ENCODE measurements at regions not wholly inside any gene's neighbourhood (a gene's known extent, or its start where the extent isn't known, plus 50 kb on each side); places are given as distances from the start of the nearest gene placed in this dataset.

DNA sequence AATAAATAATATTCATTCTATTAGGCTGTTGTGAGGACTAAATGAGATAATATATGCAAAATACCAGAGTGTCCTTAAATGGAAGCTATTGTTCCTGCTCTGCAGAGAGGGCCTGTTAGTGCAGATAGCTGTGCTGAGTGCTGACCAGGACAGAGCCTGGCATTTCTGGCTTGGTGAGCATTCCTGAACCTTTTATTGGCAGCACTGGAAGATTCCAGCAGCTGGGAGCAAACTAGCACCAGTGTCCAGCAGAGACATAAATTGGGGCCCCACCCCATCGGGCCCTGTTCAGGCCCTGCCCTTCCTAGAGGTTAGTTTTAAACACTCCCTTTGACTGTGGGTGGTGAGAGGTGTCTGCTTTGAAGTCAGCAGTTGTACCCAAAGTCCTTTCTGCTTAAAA is 85.9 kb upstream of the GADD45A start:
- DNase-seq (ENCODE audit: low spot score) = no peak
- TF ChIP-seq, protein P1, sequence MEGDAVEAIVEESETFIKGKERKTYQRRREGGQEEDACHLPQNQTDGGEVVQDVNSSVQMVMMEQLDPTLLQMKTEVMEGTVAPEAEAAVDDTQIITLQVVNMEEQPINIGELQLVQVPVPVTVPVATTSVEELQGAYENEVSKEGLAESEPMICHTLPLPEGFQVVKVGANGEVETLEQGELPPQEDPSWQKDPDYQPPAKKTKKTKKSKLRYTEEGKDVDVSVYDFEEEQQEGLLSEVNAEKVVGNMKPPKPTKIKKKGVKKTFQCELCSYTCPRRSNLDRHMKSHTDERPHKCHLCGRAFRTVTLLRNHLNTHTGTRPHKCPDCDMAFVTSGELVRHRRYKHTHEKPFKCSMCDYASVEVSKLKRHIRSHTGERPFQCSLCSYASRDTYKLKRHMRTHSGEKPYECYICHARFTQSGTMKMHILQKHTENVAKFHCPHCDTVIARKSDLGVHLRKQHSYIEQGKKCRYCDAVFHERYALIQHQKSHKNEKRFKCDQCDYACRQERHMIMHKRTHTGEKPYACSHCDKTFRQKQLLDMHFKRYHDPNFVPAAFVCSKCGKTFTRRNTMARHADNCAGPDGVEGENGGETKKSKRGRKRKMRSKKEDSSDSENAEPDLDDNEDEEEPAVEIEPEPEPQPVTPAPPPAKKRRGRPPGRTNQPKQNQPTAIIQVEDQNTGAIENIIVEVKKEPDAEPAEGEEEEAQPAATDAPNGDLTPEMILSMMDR (IDR thresholded peaks at IDR 0.05) = no peak
- no peak overlapping the region for H3K4me3 ChIP-seq
- H3K27ac ChIP-seq = no peak overlapping the region

DNA sequence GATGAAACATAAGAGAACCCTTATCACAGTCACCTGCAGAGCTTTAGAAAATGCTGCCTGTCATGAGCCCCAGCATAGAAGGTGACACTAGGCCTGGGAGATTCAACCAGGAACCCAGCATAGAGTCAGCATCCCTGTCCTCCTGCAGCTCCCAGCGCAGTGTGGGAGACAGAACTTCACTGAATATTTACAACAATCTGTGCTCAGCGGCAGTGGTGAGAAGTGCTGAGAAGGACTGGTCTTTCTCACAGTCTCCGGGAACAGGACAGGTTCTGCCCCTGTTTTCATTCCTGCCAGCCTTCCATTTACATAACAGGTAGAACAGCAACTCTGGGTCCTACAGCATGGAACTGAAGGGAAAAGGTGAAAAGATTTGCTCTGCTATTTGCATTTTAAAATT is 83.5 kb upstream of the GADD45A start:
- no peak for DNase-seq (ENCODE audit: low spot score)
- TF ChIP-seq, protein P1 (IDR thresholded peaks at IDR 0.05) = no peak
- no peak overlapping the region for H3K27ac ChIP-seq
- H3K4me3 ChIP-seq = no peak overlapping the region

DNA sequence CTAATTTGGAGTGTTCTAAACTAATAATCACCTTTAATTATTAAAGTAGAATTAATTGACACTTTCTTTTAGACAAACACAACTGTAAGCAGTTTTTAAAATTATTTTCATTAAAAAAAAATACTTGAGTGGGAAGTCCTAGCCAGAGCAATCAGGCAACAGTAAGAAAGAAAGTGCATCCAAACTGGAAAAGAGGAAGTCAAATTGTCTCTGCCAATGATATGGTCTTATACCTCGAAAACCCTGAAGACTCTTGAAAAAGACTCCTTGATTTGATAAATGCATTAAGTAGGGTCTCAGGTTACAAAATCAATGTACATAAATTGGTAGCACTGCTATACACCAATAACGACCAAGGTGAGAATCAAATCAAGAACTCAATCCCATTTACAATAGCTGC is 83.0 kb upstream of the GADD45A start:
- no peak for DNase-seq (ENCODE audit: low spot score)
- Histone ChIP-seq H3K27ac (no peak overlapping the region), H3K4me3 (no peak overlapping the region)
- TF ChIP-seq, protein P1 (IDR thresholded peaks at IDR 0.05) = no peak

DNA sequence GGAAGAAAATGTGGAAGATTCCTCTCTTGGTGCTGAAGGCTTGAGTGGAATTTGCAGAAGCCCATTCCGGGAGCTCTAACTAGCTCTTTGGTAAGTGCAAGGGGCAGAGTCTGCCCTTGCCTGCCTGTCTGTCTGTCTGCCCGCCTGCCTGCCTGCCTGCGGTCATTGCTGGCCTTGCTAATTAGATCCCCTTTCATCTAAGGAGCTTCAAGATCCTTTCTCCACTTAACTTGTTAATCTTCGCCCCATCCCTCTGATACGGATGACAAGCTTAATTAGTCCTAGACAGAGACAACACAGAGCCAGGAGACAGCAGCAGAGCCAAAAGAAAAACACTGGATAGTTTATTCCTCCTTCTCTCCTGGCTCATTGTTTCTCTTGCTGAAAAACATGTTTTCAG is 80.2 kb upstream of the GADD45A start:
- TF ChIP-seq, protein P1 (IDR thresholded peaks at IDR 0.05) = no peak
- DNase-seq (ENCODE audit: low spot score) = no peak
- no peak overlapping the region for H3K4me3 ChIP-seq
- H3K27ac ChIP-seq = no peak overlapping the region

DNA sequence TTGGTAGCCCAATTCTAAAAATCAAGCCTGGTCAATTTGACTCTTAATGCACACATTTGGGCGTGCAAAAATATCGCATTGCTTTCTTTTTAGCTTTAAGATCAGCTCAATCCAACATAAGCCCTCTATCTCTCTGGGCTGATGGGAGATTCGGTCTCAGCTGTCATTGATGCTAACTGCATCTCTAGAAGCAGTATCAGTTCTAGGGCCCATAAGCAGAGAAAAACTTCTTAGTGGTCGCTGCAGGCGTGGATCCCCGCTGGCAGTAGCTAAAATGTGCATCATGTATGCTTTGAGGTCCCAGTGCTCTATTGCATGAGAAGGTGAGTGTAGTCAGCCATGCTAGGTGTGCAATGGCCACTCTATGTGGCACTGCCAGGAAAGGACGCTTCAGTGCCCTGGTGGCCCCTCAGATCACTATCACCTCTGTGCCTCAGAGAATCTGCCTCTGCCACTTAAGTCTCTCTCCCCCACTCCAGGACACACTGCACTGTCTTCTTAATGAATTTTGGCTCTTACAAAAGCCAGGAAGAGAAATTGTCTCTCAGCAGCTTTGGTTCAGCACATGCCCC is 79.7 kb upstream of the GADD45A start:
- H3K27ac ChIP-seq = no peak overlapping the region
- no peak overlapping the region for H3K4me3 ChIP-seq
- no peak for DNase-seq (ENCODE audit: low spot score)
- TF ChIP-seq, protein P1 (IDR thresholded peaks at IDR 0.05) = no peak

DNA sequence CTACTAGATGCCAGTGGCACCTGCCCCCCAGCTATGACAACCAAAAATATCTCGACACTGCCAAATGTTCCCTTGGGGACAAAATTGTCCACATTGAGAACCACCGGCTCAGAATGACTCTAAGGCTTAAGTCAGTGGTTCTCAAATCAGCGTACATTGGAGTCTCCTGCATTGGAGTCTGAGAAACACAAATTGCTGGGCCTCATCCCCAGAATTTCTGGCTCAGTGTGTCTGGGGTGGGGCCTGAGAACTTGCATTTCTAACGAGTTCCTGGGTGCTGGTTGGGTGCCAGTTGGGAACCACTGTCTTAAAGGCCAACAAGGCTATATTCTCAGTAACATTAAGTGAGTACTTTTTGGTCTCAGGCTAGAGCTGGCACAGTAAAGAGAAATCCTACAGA is 77.7 kb upstream of the GADD45A start:
- TF ChIP-seq, protein P1 (IDR thresholded peaks at IDR 0.05) = no peak
- no peak overlapping the region for H3K27ac ChIP-seq
- no peak overlapping the region for H3K4me3 ChIP-seq
- no peak for DNase-seq (ENCODE audit: low spot score)

DNA sequence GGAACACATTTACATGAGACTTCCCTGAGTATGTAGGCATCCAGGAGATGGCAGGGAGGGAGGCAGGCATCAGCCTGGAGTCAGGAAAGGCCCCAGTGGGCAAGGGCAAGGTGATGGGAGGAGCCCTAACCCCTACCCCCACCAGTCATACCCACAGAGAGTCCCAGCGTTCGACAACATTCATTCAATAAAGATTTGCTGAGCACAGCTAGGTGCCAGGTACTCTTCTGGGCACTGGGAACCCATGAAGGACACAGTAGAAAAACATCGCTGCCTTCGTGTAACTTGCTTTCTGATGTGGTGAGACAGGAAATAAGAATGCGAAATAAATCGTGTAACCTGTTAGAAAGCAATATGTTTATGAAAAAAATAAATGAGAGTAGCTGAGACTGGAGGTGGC is 77.3 kb upstream of the GADD45A start:
- Histone ChIP-seq H3K4me3 (no peak overlapping the region), H3K27ac (no peak overlapping the region)
- TF ChIP-seq, protein P1 (IDR thresholded peaks at IDR 0.05) = no peak
- DNase-seq (ENCODE audit: low spot score) = no peak
